ENCODE measurements at regions not wholly inside any gene's neighbourhood (a gene's known extent, or its start where the extent isn't known, plus 50 kb on each side); places are given as distances from the start of the nearest gene placed in this dataset.

- Mint-ChIP-seq H3K4me3 (no peak overlapping the region), H3K9me3 (peaks cover 3% of the 10 kb centered on the region), H3K27ac (no peak overlapping the region), H3K4me1 (peaks cover 16% of the 10 kb centered on the region), H3K27me3 (ENCODE audit: low read depth, poor library complexity) (peaks cover 10% of the 10 kb centered on the region), H3K36me3 (ENCODE audit: low read depth) (no peaks in the 10 kb centered on the region)
- TF ChIP-seq, protein P1, sequence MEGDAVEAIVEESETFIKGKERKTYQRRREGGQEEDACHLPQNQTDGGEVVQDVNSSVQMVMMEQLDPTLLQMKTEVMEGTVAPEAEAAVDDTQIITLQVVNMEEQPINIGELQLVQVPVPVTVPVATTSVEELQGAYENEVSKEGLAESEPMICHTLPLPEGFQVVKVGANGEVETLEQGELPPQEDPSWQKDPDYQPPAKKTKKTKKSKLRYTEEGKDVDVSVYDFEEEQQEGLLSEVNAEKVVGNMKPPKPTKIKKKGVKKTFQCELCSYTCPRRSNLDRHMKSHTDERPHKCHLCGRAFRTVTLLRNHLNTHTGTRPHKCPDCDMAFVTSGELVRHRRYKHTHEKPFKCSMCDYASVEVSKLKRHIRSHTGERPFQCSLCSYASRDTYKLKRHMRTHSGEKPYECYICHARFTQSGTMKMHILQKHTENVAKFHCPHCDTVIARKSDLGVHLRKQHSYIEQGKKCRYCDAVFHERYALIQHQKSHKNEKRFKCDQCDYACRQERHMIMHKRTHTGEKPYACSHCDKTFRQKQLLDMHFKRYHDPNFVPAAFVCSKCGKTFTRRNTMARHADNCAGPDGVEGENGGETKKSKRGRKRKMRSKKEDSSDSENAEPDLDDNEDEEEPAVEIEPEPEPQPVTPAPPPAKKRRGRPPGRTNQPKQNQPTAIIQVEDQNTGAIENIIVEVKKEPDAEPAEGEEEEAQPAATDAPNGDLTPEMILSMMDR (IDR thresholded peaks at IDR 0.05), result no peak
- no peak for DNase-seq
These were observed 50.7 kb upstream of the TOX2 start for GRCh38 chr20:43863821-43864544.

DNA sequence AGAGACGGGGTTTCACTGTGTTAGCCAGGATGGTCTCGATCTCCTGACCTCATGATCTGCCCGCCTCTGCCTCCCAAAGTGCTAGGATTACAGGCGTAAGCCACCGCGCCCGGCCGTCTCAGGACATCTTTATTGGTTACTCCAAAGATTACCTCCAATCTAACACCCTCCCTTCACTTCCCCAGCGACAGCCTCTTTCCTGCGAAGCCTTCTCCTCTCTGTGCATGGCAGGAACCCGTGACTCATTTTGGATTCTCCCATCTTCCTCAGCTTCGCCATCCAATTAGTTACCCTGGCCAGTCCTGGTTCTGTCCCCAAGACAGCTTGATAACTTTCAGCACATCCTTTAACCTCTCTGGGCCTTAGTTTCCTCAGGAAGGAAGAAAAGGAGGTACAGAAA, 51.3 kb upstream of the TOX2 start:
- H3K4me1 Mint-ChIP-seq, result peaks cover 11% of the 10 kb centered on the region
- no peaks in the 10 kb centered on the region for H3K36me3 Mint-ChIP-seq (ENCODE audit: low read depth)
- no peak for DNase-seq
- peaks cover 10% of the 10 kb centered on the region for H3K27me3 Mint-ChIP-seq (ENCODE audit: low read depth, poor library complexity)
- H3K9me3 Mint-ChIP-seq, result peaks cover 3% of the 10 kb centered on the region
- H3K27ac Mint-ChIP-seq, result no peak overlapping the region
- TF ChIP-seq, protein P1 (IDR thresholded peaks at IDR 0.05), result no peak
- H3K4me3 Mint-ChIP-seq, result no peak overlapping the region

DNA sequence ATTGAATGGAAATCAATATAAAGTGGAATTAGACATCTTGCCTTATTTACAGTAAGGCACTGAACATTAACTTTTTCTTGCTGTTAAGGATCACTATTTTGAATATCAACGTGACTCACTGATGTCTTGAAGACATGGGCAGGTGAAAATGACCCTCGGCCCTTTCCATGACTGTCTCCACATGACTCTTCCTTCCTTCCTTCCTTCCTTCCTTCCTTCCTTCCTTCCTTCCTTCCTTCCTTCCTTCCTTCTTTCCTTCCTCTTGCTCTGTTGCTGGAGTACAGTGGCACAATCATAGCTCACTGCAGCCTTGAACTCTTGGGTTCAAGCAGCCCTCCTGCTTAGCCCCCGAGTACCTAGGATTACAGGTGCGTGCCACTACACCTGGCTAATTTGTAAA, 52.2 kb upstream of the TOX2 start:
- H3K27ac Mint-ChIP-seq, result no peak overlapping the region
- no peaks in the 10 kb centered on the region for H3K36me3 Mint-ChIP-seq (ENCODE audit: low read depth)
- H3K9me3 Mint-ChIP-seq, result peaks cover 3% of the 10 kb centered on the region
- TF ChIP-seq, protein P1 (IDR thresholded peaks at IDR 0.05), result no peak
- H3K27me3 Mint-ChIP-seq (ENCODE audit: low read depth, poor library complexity), result peaks cover 11% of the 10 kb centered on the region
- no peak overlapping the region for H3K4me3 Mint-ChIP-seq
- DNase-seq, result no peak
- H3K4me1 Mint-ChIP-seq, result peaks cover 9% of the 10 kb centered on the region

GRCh38 chr20:43859994-43860393, 54.7 kb upstream of the TOX2 start:
- no peak for DNase-seq
- TF ChIP-seq, protein P1 (IDR thresholded peaks at IDR 0.05), result no peak
- H3K27ac Mint-ChIP-seq, result no peak overlapping the region
- H3K36me3 Mint-ChIP-seq (ENCODE audit: low read depth), result no peaks in the 10 kb centered on the region
- no peak overlapping the region for H3K4me3 Mint-ChIP-seq
- H3K27me3 Mint-ChIP-seq (ENCODE audit: low read depth, poor library complexity), result peaks cover 18% of the 10 kb centered on the region
- peaks cover 3% of the 10 kb centered on the region for H3K9me3 Mint-ChIP-seq
- H3K4me1 Mint-ChIP-seq, result peaks cover 9% of the 10 kb centered on the region

DNA sequence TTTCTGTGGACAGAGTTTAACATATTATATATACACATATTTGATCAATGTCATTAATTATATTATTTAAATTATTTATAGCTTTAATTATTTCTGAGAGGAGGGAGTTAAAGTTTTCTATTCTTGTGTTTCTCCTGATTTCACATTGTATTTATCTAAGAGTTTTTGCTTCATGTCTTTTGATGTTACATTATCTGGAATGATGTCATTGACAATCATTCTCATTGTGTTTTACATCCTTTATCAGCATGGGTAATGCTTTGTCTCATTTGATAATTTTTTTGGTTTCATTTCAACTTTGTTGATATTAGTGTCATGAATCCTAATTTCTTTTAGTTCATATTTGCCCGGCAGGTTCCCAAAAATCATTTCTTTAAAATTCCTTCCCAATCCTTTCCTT, 56.7 kb upstream of the TOX2 start:
- no peaks in the 10 kb centered on the region for H3K4me1 Mint-ChIP-seq
- TF ChIP-seq, protein P1 (IDR thresholded peaks at IDR 0.05), result no peak
- DNase-seq, result no peak

GRCh38 chr20:43857127-43857526, 57.5 kb upstream of the TOX2 start:
- Mint-ChIP-seq H3K4me3 (no peak overlapping the region), H3K27ac (no peak overlapping the region), H3K9me3 (no peaks in the 10 kb centered on the region), H3K27me3 (ENCODE audit: low read depth, poor library complexity) (peaks cover 13% of the 10 kb centered on the region), H3K4me1 (no peaks in the 10 kb centered on the region), H3K36me3 (ENCODE audit: low read depth) (no peaks in the 10 kb centered on the region)
- DNase-seq, result no peak
- TF ChIP-seq, protein P1 (IDR thresholded peaks at IDR 0.05), result no peak

More for the DNA sequence above, 56.7 kb upstream of the TOX2 start:
- Mint-ChIP-seq H3K4me3 (no peak overlapping the region), H3K27me3 (ENCODE audit: low read depth, poor library complexity) (peaks cover 13% of the 10 kb centered on the region), H3K36me3 (ENCODE audit: low read depth) (no peaks in the 10 kb centered on the region), H3K9me3 (peaks cover 3% of the 10 kb centered on the region), H3K27ac (no peak overlapping the region)

Data from nephron progenitor cell (in vitro differentiated cells).